ENCODE measurements at regions not wholly inside any gene's neighbourhood (a gene's known extent, or its start where the extent isn't known, plus 50 kb on each side); places are given as distances from the start of the nearest gene placed in this dataset.
A peak's percentile ranks its signal among the peaks of the same experiment; 100 is the strongest.

- DNase-seq, result no peak
Measured at GRCh38 chr2:5845798-5846330, 153.7 kb downstream of the SOX11 start.

- DNase-seq, result no peak
Measured at GRCh38 chr2:5846881-5847280, 154.7 kb downstream of the SOX11 start.

GRCh38 chr2:5849562-5849961, 157.4 kb downstream of the SOX11 start:
- peak; percentile 86 for DNase-seq

GRCh38 chr2:5851410-5851809, 159.2 kb downstream of the SOX11 start:
- no peak for DNase-seq

GRCh38 chr2:5854797-5855196, 162.6 kb downstream of the SOX11 start:
- no peak for DNase-seq

- no peak for DNase-seq
Measured at GRCh38 chr2:5867056-5867455, 174.9 kb downstream of the SOX11 start.

GRCh38 chr2:5868931-5869330, 176.7 kb downstream of the SOX11 start:
- no peak for DNase-seq

GRCh38 chr2:5869936-5870335, 177.8 kb downstream of the SOX11 start:
- no peak for DNase-seq

- DNase-seq, result no peak
Measured at GRCh38 chr2:5877360-5877759, 185.2 kb downstream of the SOX11 start.

- DNase-seq, result no peak
Measured at GRCh38 chr2:5885451-5886173, 193.4 kb downstream of the SOX11 start.

- no peak for DNase-seq
Measured at GRCh38 chr2:5886462-5886861, 194.3 kb downstream of the SOX11 start.

GRCh38 chr2:5888126-5888525, 195.9 kb downstream of the SOX11 start:
- DNase-seq, result no peak

- no peak for DNase-seq
Measured at GRCh38 chr2:5889519-5889918, 197.3 kb downstream of the SOX11 start.

GRCh38 chr2:5894355-5894754, 202.2 kb downstream of the SOX11 start:
- DNase-seq, result no peak

GRCh38 chr2:5895284-5895683, 203.1 kb downstream of the SOX11 start:
- no peak for DNase-seq

GRCh38 chr2:5897249-5897648, 205.1 kb downstream of the SOX11 start:
- DNase-seq, result no peak

- DNase-seq, result no peak
Measured at GRCh38 chr2:5898667-5899066, 206.5 kb downstream of the SOX11 start.

GRCh38 chr2:5905661-5906060, 213.5 kb downstream of the SOX11 start:
- no peak for DNase-seq

- DNase-seq, result no peak
Measured at GRCh38 chr2:5908071-5908470, 215.9 kb downstream of the SOX11 start.

GRCh38 chr2:5911718-5912117, 219.5 kb downstream of the SOX11 start:
- no peak for DNase-seq

GRCh38 chr2:5913711-5914395, 221.7 kb downstream of the SOX11 start:
- DNase-seq, result no peak

GRCh38 chr2:5914811-5915611, 222.8 kb downstream of the SOX11 start:
- DNase-seq, result peak; percentile 70

GRCh38 chr2:5915881-5916310, 223.7 kb downstream of the SOX11 start:
- DNase-seq, result peak; percentile 6
